ENCODE measurements at regions not wholly inside any gene's neighbourhood (a gene's known extent, or its start where the extent isn't known, plus 50 kb on each side); places are given as distances from the start of the nearest gene placed in this dataset.

DNA sequence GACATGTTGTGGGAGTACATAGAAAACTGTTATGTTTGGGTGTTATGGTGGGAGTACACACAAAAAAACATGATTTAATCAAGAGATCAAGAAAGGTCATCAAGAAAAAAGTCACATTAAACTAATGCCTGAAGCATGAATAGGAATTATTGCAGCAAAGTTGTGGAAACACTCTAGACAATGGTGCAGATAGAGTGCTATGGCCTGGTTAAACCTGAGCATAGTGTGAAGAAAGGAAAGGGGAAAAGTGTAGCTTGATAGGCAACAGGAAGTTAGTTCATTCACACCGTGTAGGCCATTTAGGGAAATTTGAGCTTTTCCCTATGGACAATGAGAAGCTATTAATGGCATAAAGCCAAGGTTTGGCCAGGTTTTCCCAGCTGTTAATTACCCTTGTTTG lies 162.1 kb upstream of the EMCN start:
- TF ChIP-seq CTCF (conservative IDR thresholded peaks at IDR 0.05) (no peak), EZH2 (IDR thresholded peaks at IDR 0.05; ENCODE audit: low read depth) (no peak)
